OCI-LY7 (cell line): ENCODE measurements at regions not wholly inside any gene's neighbourhood (a gene's known extent, or its start where the extent isn't known, plus 50 kb on each side); places are given as distances from the start of the nearest gene placed in this dataset.

Experiments
- BruUV-seq: library from RNA; stranded (reverse); fragments of 400-500 nt; replicated peaks from 2 replicates; lab custom pipeline; 2021; lab: Mats Ljungman, UMichigan
- CTCF ChIA-PET: fragments of 300-600 bp; sonication (Branson Sonifier 250); formaldehyde crosslinking; loops from one replicate; lab custom pipeline; 2022; ENCODE audit warnings: antibody characterized with exemption; ENCODE audit not compliant: unreplicated experiment; lab: Charles Lee
- POLR2A ChIA-PET: fragments of 300-600 bp; sonication (Branson Sonifier 250); formaldehyde crosslinking; loops from one replicate; lab custom pipeline; 2022; ENCODE audit warnings: antibody characterized with exemption; lab: Charles Lee
- DNase-seq: peaks from one replicate; pipeline ENCODE4 v3.0.0-alpha.2; 2015; ENCODE audit warnings: low spot score
- H2AFZ ChIP-seq: fragments of 200-600 bp; sonication (generic), shearing (Covaris generic); 2 replicates; pipeline ENCODE4 v1.6.1; 2014; ENCODE audit warnings: mild to moderate bottlenecking, antibody characterized with exemption, low read length, moderate library complexity
- H3K27ac ChIP-seq: fragments of 200-600 bp; sonication (generic); 2 replicates; pipeline ENCODE4 v1.5.1; 2014; ENCODE audit warnings: mixed run types, low read depth, mild to moderate bottlenecking, moderate library complexity, low read length, inconsistent platforms; ENCODE audit not compliant: poor library complexity, severe bottlenecking
- H3K36me3 ChIP-seq: fragments of 200-600 bp; sonication (generic); 2 replicates; pipeline ENCODE4 v1.6.1; 2014; ENCODE audit warnings: mild to moderate bottlenecking, antibody characterized with exemption, low read length, moderate library complexity, mixed read lengths; ENCODE audit not compliant: insufficient read depth
- H3K4me1 ChIP-seq: fragments of 200-600 bp; sonication (generic); 2 replicates; pipeline ENCODE4 v1.5.1; 2014; ENCODE audit warnings: mild to moderate bottlenecking, low read length; ENCODE audit not compliant: insufficient read depth, poor library complexity, severe bottlenecking
- H3K4me2 ChIP-seq: fragments of 200-600 bp; sonication (generic); 2 replicates; pipeline ENCODE4 v1.6.1; 2014; ENCODE audit warnings: mild to moderate bottlenecking, low read length
- H3K4me3 ChIP-seq: fragments of 200-600 bp; sonication (generic); 2 replicates; pipeline ENCODE4 v1.5.1; 2014; ENCODE audit warnings: mild to moderate bottlenecking, low read depth, low read length; ENCODE audit not compliant: poor library complexity, severe bottlenecking
- H3K79me2 ChIP-seq: fragments of 200-600 bp; sonication (generic); 2 replicates; pipeline ENCODE4 v1.6.1; 2016; ENCODE audit warnings: low read depth, mild to moderate bottlenecking, low read length, moderate library complexity, mixed read lengths; ENCODE audit not compliant: insufficient read depth
- H3K9me2 ChIP-seq: fragments of 200-600 bp; sonication (generic); 2 replicates; pipeline ENCODE4 v1.6.1; 2016; ENCODE audit warnings: mild to moderate bottlenecking, low read length, mixed read lengths; ENCODE audit not compliant: insufficient read depth
- H3K9me3 ChIP-seq: fragments of 200-600 bp; sonication (generic); 2 replicates; pipeline ENCODE4 v1.6.1; 2014; ENCODE audit warnings: mild to moderate bottlenecking, mixed run types, low read length, mixed read lengths
- H4K20me1 ChIP-seq: fragments of 200-600 bp; sonication (generic); 2 replicates; pipeline ENCODE4 v1.6.1; 2014; ENCODE audit warnings: mild to moderate bottlenecking, antibody characterized with exemption, low read length, moderate library complexity, mixed read lengths; ENCODE audit not compliant: insufficient read depth
- CTCF ChIP-seq: fragments of 200-600 bp; sonication (generic); conservative IDR thresholded peaks from 2 replicates; pipeline ENCODE4 v1.5.1; 2014; ENCODE audit warnings: mild to moderate bottlenecking, antibody characterized with exemption, low read length, moderate library complexity, mixed read lengths
- EZH2phosphoT487 ChIP-seq: fragments of 200-600 bp; sonication (generic); IDR thresholded peaks from 2 replicates; pipeline ENCODE4 v1.6.1; 2018; ENCODE audit warnings: low read depth, borderline replicate concordance, mild to moderate bottlenecking, mixed run types, antibody characterized with exemption, low read length, moderate library complexity, mixed read lengths
- intact Hi-C: fragments of 100-400 bp; cut with micrococcal nuclease; formaldehyde crosslinking; loops from one replicate; pipeline ENCODE4 v1.10.0; 2022; ENCODE audit not compliant: unreplicated experiment

DNA sequence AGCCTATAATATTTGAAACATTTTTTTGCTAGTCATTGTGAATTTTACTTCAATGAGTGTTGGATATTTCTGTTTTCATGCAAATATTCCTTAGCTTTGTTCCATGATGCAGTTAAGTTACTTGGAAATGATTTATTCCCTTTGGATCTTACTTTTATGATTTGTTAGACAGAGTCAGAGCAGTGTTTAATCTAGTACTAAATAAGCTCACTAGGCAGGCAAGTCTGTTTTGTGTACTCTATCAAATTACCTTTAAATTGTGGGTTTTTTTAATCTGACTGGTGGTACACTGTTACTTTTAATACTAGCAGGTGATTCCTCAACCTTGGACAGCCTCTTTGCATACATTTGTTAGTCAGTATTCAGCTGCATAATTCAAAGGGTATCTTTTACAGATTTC, 173.3 kb upstream of the MBNL1 start:
- no peaks in the 10 kb centered on the region for H3K4me1 ChIP-seq
- no peaks in the 10 kb centered on the region for H4K20me1 ChIP-seq
- CTCF ChIA-PET = no interaction called here
- H3K4me3 ChIP-seq = no peak overlapping the region
- BruUV-seq = no TSS peak
- intact Hi-C loops = no loop called here
- H3K9me2 ChIP-seq = no peaks in the 10 kb centered on the region
- no peaks in the 10 kb centered on the region for H3K79me2 ChIP-seq
- H3K36me3 ChIP-seq = no peaks in the 10 kb centered on the region
- POLR2A ChIA-PET = interaction anchor here (1.7 kb wide), 1 partner anchor 11 kb away, joined by 3 read pairs; no protein-coding TSS in a partner anchor
- H3K9me3 ChIP-seq = no peaks in the 10 kb centered on the region
- no peak overlapping the region for H2AFZ ChIP-seq
- TF ChIP-seq EZH2phosphoT487 (no peak), CTCF (no peak)
- H3K27ac ChIP-seq = no peak overlapping the region
- no peak for DNase-seq
- no peak overlapping the region for H3K4me2 ChIP-seq

GRCh38 chr3:152096280-152096906, 172.3 kb upstream of the MBNL1 start:
- POLR2A ChIA-PET = interaction anchor here (0.6 to 1.7 kb wide), 4 partner anchors 12 to 333 kb away, joined by 3 read pairs; no protein-coding TSS in a partner anchor
- intact Hi-C loops = no loop called here

More at GRCh38 chr3:152096280-152096906, 172.3 kb upstream of the MBNL1 start:
- Histone ChIP-seq H3K4me3 (no peak overlapping the region), H3K4me1 (no peaks in the 10 kb centered on the region), H4K20me1 (no peaks in the 10 kb centered on the region), H3K27ac (no peak overlapping the region), H2AFZ (no peak overlapping the region), H3K4me2 (no peak overlapping the region), H3K9me2 (no peaks in the 10 kb centered on the region), H3K79me2 (no peaks in the 10 kb centered on the region), H3K9me3 (no peaks in the 10 kb centered on the region), H3K36me3 (no peaks in the 10 kb centered on the region)
- TF ChIP-seq EZH2phosphoT487 = no peak
- TF ChIP-seq CTCF = no peak
- BruUV-seq = no TSS peak
- CTCF ChIA-PET = no interaction called here
- DNase-seq = no peak
